Sigmoid colon (tissue), 4 donors: ENCODE measurements at regions not wholly inside any gene's neighbourhood (a gene's known extent, or its start where the extent isn't known, plus 50 kb on each side); places are given as distances from the start of the nearest gene placed in this dataset.

Experiments used
- CTCF ChIP-seq, 4 experiments: fragments of 450-650 bp in 3 of 4; fragments of 200-600 bp in 1 of 4; IDR thresholded peaks; one replicate each; pipeline ENCODE4 v1.5.1; 2016 to 2019; ENCODE audit warnings: antibody characterized with exemption in 4 of 4, mild to moderate bottlenecking in 3 of 4, moderate library complexity in 2 of 4
- POLR2AphosphoS5 ChIP-seq, 4 donors: sonication (generic); formaldehyde crosslinking; IDR thresholded peaks; one replicate each; pipeline ENCODE4 v1.6.1; 2017; ENCODE audit warnings: antibody characterized with exemption in 4 of 4

DNA sequence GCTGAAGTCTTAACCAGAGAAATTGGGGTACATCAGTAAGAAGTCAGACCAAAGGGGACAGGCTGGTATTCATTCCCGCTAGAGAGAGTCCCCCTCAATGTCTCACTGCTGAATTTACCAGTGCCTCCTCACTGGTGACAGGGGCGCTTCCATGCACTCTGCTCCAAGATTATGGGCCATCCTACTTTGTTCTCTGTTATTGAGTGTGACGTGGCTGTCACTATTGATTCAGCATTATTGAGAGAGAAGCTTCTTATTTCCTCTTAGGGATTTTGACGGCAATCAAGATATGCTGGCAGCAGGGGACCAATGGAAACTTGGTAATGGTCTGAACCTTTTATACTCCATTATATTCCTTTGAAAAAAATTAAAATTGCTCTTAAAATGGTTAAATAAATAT lies 118.6 kb downstream of the SYF2 start:
- TF ChIP-seq POLR2AphosphoS5 (IDR thresholded peaks at IDR 0.05) (no peak), CTCF (IDR thresholded peaks at IDR 0.05) (no peak)
